ENCODE measurements at regions not wholly inside any gene's neighbourhood (a gene's known extent, or its start where the extent isn't known, plus 50 kb on each side); places are given as distances from the start of the nearest gene placed in this dataset.

DNA sequence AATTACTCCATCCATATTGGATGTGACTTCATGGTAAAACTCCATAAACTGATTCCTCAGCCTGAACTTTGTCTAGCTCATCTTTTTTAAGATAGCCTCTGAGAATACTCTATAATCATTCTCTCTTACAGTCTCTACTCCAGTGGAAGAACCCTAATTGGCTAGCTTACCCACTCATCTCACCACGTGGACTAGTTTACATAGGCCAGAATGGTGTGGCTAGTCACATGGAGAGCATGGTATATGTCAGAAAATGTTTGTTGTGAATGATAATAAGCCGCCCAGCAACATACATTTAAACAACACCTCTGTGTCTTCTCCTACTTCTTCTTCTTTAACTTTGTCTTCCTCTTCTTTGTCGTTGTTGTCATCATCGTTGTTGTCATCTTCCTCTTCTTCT is 389.2 kb upstream of the LRRC3B start:
- H3K9me2 ChIP-seq, result no peaks in the 10 kb centered on the region
- no peaks in the 10 kb centered on the region for H3K27me3 ChIP-seq (ENCODE audit: insufficient read depth)
- no peak overlapping the region for H3K27ac ChIP-seq (ENCODE audit: low read depth in 2 of 2, low read length in 1 of 2)
- H3K36me3 ChIP-seq (replicated peaks in 1 of 2; ENCODE audit: control insufficient read depth in 1 of 2, insufficient read depth in 2 of 2, low read length in 1 of 2), result no peaks in the 10 kb centered on the region
- H4K20me1 ChIP-seq (ENCODE audit: insufficient read depth), result no peaks in the 10 kb centered on the region
- no peak overlapping the region for H3K4me3 ChIP-seq (ENCODE audit: low read depth in 2 of 2, low read length in 1 of 2)
- no peak overlapping the region for H3K9ac ChIP-seq
- no peak overlapping the region for H2AFZ ChIP-seq (ENCODE audit: low read depth)
- TF ChIP-seq, protein P1, sequence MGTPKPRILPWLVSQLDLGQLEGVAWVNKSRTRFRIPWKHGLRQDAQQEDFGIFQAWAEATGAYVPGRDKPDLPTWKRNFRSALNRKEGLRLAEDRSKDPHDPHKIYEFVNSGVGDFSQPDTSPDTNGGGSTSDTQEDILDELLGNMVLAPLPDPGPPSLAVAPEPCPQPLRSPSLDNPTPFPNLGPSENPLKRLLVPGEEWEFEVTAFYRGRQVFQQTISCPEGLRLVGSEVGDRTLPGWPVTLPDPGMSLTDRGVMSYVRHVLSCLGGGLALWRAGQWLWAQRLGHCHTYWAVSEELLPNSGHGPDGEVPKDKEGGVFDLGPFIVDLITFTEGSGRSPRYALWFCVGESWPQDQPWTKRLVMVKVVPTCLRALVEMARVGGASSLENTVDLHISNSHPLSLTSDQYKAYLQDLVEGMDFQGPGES (IDR thresholded peaks at IDR 0.05; ENCODE audit: low read depth, low read length), result no peak
- TF ChIP-seq RXRA (IDR thresholded peaks at IDR 0.05; ENCODE audit: borderline replicate concordance, low read depth) (no peak), FOXM1 (IDR thresholded peaks at IDR 0.05; ENCODE audit: low read depth) (no peak), RFX5 (IDR thresholded peaks at IDR 0.05; ENCODE audit: low read length) (no peak), FOSL2 (IDR thresholded peaks at IDR 0.05; ENCODE audit: borderline replicate concordance, low read depth) (no peak), MXI1 (IDR thresholded peaks at IDR 0.05; ENCODE audit: low read depth, low read length) (no peak), NRF1 (IDR thresholded peaks at IDR 0.05; ENCODE audit: low read depth, low read length) (no peak), SMC3 (IDR thresholded peaks at IDR 0.05; ENCODE audit: low read depth, low read length) (no peak), NFIC (IDR thresholded peaks at IDR 0.05; ENCODE audit: borderline replicate concordance) (no peak), FOXJ3 (CRISPR knock-in tag; IDR thresholded peaks at IDR 0.05) (no peak), JUND (IDR thresholded peaks at IDR 0.05) (no peak), POLR2AphosphoS5 (IDR thresholded peaks at IDR 0.05; ENCODE audit: low read depth, low read length) (no peak)
- TF ChIP-seq, protein P2, sequence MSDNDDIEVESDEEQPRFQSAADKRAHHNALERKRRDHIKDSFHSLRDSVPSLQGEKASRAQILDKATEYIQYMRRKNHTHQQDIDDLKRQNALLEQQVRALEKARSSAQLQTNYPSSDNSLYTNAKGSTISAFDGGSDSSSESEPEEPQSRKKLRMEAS (IDR thresholded peaks at IDR 0.05; ENCODE audit: low read depth), result no peak
- TF ChIP-seq, protein P3, sequence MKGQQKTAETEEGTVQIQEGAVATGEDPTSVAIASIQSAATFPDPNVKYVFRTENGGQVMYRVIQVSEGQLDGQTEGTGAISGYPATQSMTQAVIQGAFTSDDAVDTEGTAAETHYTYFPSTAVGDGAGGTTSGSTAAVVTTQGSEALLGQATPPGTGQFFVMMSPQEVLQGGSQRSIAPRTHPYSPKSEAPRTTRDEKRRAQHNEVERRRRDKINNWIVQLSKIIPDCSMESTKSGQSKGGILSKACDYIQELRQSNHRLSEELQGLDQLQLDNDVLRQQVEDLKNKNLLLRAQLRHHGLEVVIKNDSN (IDR thresholded peaks at IDR 0.05; ENCODE audit: borderline replicate concordance, low read depth), result no peak
- TF ChIP-seq, protein P4, sequence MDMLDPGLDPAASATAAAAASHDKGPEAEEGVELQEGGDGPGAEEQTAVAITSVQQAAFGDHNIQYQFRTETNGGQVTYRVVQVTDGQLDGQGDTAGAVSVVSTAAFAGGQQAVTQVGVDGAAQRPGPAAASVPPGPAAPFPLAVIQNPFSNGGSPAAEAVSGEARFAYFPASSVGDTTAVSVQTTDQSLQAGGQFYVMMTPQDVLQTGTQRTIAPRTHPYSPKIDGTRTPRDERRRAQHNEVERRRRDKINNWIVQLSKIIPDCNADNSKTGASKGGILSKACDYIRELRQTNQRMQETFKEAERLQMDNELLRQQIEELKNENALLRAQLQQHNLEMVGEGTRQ (IDR thresholded peaks at IDR 0.05; ENCODE audit: borderline replicate concordance, low read depth, low read length), result no peak
- TF ChIP-seq, protein P5, sequence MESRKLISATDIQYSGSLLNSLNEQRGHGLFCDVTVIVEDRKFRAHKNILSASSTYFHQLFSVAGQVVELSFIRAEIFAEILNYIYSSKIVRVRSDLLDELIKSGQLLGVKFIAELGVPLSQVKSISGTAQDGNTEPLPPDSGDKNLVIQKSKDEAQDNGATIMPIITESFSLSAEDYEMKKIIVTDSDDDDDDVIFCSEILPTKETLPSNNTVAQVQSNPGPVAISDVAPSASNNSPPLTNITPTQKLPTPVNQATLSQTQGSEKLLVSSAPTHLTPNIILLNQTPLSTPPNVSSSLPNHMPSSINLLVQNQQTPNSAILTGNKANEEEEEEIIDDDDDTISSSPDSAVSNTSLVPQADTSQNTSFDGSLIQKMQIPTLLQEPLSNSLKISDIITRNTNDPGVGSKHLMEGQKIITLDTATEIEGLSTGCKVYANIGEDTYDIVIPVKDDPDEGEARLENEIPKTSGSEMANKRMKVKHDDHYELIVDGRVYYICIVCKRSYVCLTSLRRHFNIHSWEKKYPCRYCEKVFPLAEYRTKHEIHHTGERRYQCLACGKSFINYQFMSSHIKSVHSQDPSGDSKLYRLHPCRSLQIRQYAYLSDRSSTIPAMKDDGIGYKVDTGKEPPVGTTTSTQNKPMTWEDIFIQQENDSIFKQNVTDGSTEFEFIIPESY (IDR thresholded peaks at IDR 0.05; ENCODE audit: borderline replicate concordance, low read depth), result no peak
- H3K4me1 ChIP-seq (ENCODE audit: control insufficient read depth in 1 of 2, insufficient read depth in 2 of 2, low read depth in 1 of 2, low read length in 1 of 2), result no peaks in the 10 kb centered on the region
- 8% methylated on average over 4 of the region's 4 CpGs for WGBS (ENCODE audit: low lambda C conversion rate)
- POLR2A ChIA-PET, result no interaction called here
- no peak for DNase-seq
- H3F3A ChIP-seq (replicated peaks; ENCODE audit: insufficient read depth), result no peaks in the 10 kb centered on the region
- H3K4me2 ChIP-seq, result no peak overlapping the region
- CTCF ChIA-PET, result no interaction called here
- H3K9me3 ChIP-seq, result no peaks in the 10 kb centered on the region
- H3K79me2 ChIP-seq (ENCODE audit: insufficient read depth), result no peaks in the 10 kb centered on the region

Data from SK-N-SH (cell line).